SJCRH30 (cell line): ENCODE measurements at regions not wholly inside any gene's neighbourhood (a gene's known extent, or its start where the extent isn't known, plus 50 kb on each side); places are given as distances from the start of the nearest gene placed in this dataset.
"Not testable (repeated sequence)": the region's sequence is repeated elsewhere in the genome, so short reads cannot be mapped to it uniquely, and the experiment has no call there.

Experiments
- DNase-seq, 2 experiments: peaks; one replicate each; pipeline ENCODE4 v3.0.0-alpha.2; 2015 to 2020
- H3K27ac ChIP-seq: fragments of 250-450 bp; sonication (Bioruptor Pico); 2 replicates; pipeline ENCODE4 v1.5.1; 2020; ENCODE audit warnings: mild to moderate bottlenecking, moderate library complexity
- H3K27me3 ChIP-seq: fragments of 250-450 bp; sonication (Bioruptor Pico); 2 replicates; pipeline ENCODE4 v1.5.1; 2020; ENCODE audit warnings: mild to moderate bottlenecking, moderate library complexity
- H3K36me3 ChIP-seq: fragments of 250-450 bp; sonication (Bioruptor Pico); 2 replicates; pipeline ENCODE4 v1.5.1; 2020; ENCODE audit warnings: mild to moderate bottlenecking, moderate library complexity
- H3K4me1 ChIP-seq: fragments of 250-450 bp; sonication (Bioruptor Pico); 2 replicates; pipeline ENCODE4 v1.5.1; 2020; ENCODE audit warnings: mild to moderate bottlenecking, moderate library complexity
- H3K4me3 ChIP-seq: fragments of 250-450 bp; sonication (Bioruptor Pico); 2 replicates; pipeline ENCODE4 v1.5.1; 2020; ENCODE audit warnings: mild to moderate bottlenecking, moderate library complexity
- H3K9me3 ChIP-seq: fragments of 250-450 bp; sonication (Bioruptor Pico); replicated peaks from 2 replicates; pipeline ENCODE4 v1.5.1; 2020; ENCODE audit warnings: mild to moderate bottlenecking, moderate library complexity

DNA sequence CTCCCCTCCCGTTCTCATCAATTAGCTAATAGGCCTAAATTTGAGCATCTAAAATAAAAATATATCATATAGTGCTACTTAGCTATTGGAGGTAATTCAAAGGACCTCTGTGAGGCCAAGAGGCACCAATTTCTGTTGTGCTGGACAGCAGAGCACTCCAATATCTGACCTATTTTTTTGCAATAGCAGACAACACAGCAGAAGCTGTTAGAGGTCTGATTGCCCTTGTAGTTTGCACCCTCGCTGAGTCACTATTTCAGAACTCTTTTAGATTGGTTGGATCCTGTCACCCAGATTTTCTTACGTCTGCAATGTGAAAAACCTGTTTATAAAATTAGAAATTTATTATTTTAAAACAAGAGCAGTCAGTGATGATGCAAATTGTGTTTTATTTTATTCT, 184.1 kb downstream of the CEP135 start:
- Histone ChIP-seq H3K4me1 (peaks cover 22% of the 10 kb centered on the region), H3K27me3 (no peaks in the 10 kb centered on the region), H3K27ac (no peak overlapping the region), H3K4me3 (no peak overlapping the region), H3K36me3 (no peaks in the 10 kb centered on the region; the same call in 1 of the 2 replicates), H3K9me3 (no peaks in the 10 kb centered on the region; the same call in 1 of the 2 replicates)
- no peak for DNase-seq

- H3K27ac ChIP-seq, H3K36me3 ChIP-seq, DNase-seq, H3K4me3 ChIP-seq, H3K27me3 ChIP-seq, H3K9me3 ChIP-seq: not testable (repeated sequence)
- H3K4me1 ChIP-seq: peaks cover 22% of the 10 kb centered on the region
Measured at GRCh38 chr4:56132188-56132587, 183.4 kb downstream of the CEP135 start.

DNA sequence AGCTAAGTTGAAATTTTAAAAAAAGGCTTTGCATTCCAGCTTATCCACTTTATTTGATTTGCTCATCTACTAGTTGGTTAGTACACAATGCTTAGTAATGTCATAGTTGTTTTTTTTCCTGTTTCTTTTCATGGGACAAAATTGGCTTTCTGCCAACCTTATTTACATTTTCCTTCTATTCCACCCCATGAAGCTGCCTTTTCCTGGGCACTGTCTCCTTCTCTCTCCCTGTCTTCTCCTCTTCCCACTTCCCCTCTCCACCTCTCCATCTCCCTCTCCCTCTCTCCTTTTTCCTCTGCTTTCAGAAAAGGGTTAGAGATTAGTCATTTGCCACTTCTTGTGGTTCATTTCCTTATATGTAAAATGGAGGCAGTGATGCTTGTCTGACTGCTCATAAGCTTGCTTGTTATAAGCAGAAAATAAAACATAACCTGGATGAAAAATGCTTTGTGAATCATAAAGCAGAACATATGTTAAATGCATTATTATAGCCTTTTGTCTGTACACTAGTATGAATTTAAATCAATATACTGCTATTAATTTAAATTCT, 181.9 kb downstream of the CEP135 start:
- peak in 1 of 2 experiments; percentile 30 for DNase-seq
- Histone ChIP-seq H3K9me3 (no peaks in the 10 kb centered on the region), H3K4me3 (no peak overlapping the region), H3K27ac (no peak overlapping the region), H3K4me1 (peaks cover 22% of the 10 kb centered on the region), H3K27me3 (no peaks in the 10 kb centered on the region), H3K36me3 (no peaks in the 10 kb centered on the region; the same call in 1 of the 2 replicates)

DNA sequence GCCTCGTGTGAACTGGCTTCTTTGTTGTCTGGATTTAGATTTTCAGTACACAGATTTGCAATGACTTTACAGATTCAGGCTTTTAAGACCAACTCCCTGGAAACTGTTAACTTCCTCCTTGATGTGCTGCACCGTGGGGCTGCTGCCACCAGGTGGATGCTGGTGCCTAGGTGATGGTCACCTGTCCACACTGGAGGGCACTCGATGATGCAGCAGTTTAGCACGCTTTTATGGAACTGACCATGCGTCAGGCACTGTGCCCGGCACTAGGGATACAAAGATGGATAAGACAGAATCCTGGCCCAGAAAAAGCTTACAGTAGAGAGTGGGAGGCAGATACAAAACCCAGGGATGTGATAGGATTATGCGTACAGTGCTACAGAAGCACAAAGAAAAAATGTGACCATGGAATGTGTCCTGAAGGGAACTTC, 180.7 kb downstream of the CEP135 start:
- Histone ChIP-seq H3K27me3 (no peaks in the 10 kb centered on the region), H3K4me1 (peaks cover 12% of the 10 kb centered on the region), H3K27ac (no peak overlapping the region), H3K9me3 (no peaks in the 10 kb centered on the region), H3K36me3 (no peaks in the 10 kb centered on the region; the same call in 1 of the 2 replicates), H3K4me3 (no peak overlapping the region)
- no peak for DNase-seq

DNA sequence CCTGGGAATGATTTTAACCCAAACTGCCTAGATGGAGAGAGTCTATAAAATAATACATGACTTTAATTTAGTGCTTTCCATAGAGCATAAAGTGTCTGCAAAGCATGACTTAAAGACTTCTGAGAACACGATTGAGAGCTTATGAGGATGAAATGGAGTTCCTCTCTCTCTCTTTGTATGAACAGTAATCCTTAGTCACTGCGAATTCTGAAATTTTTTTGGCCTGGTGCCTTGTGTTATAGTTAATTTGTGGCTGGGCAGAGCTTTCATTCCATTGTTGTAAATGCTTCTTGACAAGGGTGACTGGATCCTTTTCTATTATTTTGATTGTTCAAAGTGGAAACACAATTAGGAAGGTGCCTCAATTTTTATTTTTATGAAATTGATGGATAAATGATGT, 179.5 kb downstream of the CEP135 start:
- no peak for DNase-seq
- Histone ChIP-seq H3K4me1 (peaks cover 1% of the 10 kb centered on the region; the same call in 1 of the 2 replicates), H3K9me3 (no peaks in the 10 kb centered on the region), H3K27ac (no peak overlapping the region), H3K36me3 (no peaks in the 10 kb centered on the region; the same call in 1 of the 2 replicates), H3K4me3 (no peak overlapping the region), H3K27me3 (no peaks in the 10 kb centered on the region)

DNA sequence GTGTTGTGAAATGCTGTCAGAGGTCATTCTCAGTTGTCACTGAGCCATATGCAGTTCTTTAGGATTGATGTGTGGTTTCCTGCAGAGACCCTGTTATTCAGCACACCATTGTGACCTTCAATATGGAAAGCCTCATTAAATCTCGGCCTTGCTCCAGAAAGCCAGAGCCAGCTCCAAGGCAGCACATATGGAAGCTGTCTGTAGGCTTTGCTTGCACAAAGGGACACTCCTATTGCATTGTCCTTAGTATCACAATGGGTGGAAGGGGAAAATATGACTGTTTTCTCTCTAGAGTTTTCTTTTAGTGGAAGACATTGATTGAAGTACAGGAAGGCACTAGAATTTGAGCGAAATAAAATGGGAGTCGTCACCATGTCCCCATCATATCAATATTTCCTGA, 179.0 kb downstream of the CEP135 start:
- DNase-seq: no peak
- H3K4me3 ChIP-seq: no peak overlapping the region
- H3K36me3 ChIP-seq: no peaks in the 10 kb centered on the region
- H3K9me3 ChIP-seq: no peaks in the 10 kb centered on the region
- H3K27me3 ChIP-seq: no peaks in the 10 kb centered on the region
- H3K27ac ChIP-seq: no peak overlapping the region
- no peaks in the 10 kb centered on the region for H3K4me1 ChIP-seq

DNA sequence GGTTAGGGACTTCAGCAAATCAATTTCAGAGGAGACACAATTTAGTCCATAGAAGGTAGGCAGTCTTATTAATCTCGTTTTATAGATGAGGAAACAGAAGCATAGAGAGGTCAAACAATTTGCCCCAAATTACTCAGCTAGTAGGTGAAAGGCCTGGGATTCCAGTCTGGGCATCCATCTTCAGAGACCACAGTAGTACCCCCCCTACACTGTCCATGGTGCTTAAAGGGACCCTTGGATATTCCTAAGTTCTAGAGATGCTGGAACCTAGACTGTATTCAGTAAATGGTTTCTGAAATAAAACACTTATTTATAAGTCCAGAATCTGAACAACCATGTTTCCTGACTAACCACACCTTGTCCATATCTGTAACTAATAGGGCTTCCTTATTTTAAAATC, 174.8 kb downstream of the CEP135 start:
- Histone ChIP-seq H3K4me1 (no peaks in the 10 kb centered on the region), H3K4me3 (no peak overlapping the region), H3K36me3 (no peaks in the 10 kb centered on the region), H3K27me3 (no peaks in the 10 kb centered on the region), H3K27ac (no peak overlapping the region), H3K9me3 (no peaks in the 10 kb centered on the region)
- no peak for DNase-seq

- no peaks in the 10 kb centered on the region for H3K36me3 ChIP-seq
- no peaks in the 10 kb centered on the region for H3K9me3 ChIP-seq
- H3K4me3 ChIP-seq: no peak overlapping the region
- H3K4me1 ChIP-seq: no peaks in the 10 kb centered on the region
- no peak for DNase-seq
- H3K27ac ChIP-seq: no peak overlapping the region
- H3K27me3 ChIP-seq: no peaks in the 10 kb centered on the region
Measured at GRCh38 chr4:56123051-56123450, 174.3 kb downstream of the CEP135 start.

DNA sequence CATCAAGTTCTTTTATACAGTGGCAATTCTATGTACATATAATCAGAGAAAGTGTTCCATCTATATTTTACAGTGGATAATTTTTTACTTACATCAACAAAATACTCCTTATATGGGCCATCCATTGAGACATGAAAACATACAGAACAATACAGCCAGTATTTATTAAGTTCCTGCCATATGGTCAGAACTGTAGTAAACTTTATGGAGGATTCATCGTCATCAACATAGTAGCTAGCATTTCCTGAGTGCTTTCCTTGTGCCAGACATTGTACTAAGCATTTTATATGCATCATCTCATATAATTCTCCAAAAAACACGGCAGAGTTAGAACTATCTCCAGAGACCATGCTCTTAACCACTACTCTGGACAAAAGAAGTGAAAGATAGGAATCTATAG, 170.1 kb downstream of the CEP135 start:
- DNase-seq: no peak
- no peaks in the 10 kb centered on the region for H3K36me3 ChIP-seq
- H3K4me1 ChIP-seq: no peaks in the 10 kb centered on the region
- no peaks in the 10 kb centered on the region for H3K27me3 ChIP-seq
- no peak overlapping the region for H3K27ac ChIP-seq
- H3K9me3 ChIP-seq: no peaks in the 10 kb centered on the region
- no peak overlapping the region for H3K4me3 ChIP-seq

GRCh38 chr4:56118055-56118454, 169.3 kb downstream of the CEP135 start:
- no peak for DNase-seq
- Histone ChIP-seq H3K9me3 (no peaks in the 10 kb centered on the region), H3K4me3 (no peak overlapping the region), H3K27me3 (no peaks in the 10 kb centered on the region), H3K36me3 (no peaks in the 10 kb centered on the region), H3K4me1 (no peaks in the 10 kb centered on the region), H3K27ac (no peak overlapping the region)

GRCh38 chr4:56115898-56116297, 167.2 kb downstream of the CEP135 start:
- H3K4me1 ChIP-seq: no peaks in the 10 kb centered on the region

GRCh38 chr4:56112377-56112776, 163.6 kb downstream of the CEP135 start:
- Histone ChIP-seq H3K4me1 (peaks cover 1% of the 10 kb centered on the region), H3K36me3 (no peaks in the 10 kb centered on the region), H3K9me3 (no peaks in the 10 kb centered on the region), H3K27me3 (no peaks in the 10 kb centered on the region), H3K4me3 (no peak overlapping the region), H3K27ac (no peak overlapping the region)
- no peak for DNase-seq

More at GRCh38 chr4:56115898-56116297, 167.2 kb downstream of the CEP135 start:
- no peaks in the 10 kb centered on the region for H3K9me3 ChIP-seq
- no peak overlapping the region for H3K27ac ChIP-seq
- DNase-seq: no peak
- H3K36me3 ChIP-seq: no peaks in the 10 kb centered on the region
- H3K27me3 ChIP-seq: no peaks in the 10 kb centered on the region
- no peak overlapping the region for H3K4me3 ChIP-seq

DNA sequence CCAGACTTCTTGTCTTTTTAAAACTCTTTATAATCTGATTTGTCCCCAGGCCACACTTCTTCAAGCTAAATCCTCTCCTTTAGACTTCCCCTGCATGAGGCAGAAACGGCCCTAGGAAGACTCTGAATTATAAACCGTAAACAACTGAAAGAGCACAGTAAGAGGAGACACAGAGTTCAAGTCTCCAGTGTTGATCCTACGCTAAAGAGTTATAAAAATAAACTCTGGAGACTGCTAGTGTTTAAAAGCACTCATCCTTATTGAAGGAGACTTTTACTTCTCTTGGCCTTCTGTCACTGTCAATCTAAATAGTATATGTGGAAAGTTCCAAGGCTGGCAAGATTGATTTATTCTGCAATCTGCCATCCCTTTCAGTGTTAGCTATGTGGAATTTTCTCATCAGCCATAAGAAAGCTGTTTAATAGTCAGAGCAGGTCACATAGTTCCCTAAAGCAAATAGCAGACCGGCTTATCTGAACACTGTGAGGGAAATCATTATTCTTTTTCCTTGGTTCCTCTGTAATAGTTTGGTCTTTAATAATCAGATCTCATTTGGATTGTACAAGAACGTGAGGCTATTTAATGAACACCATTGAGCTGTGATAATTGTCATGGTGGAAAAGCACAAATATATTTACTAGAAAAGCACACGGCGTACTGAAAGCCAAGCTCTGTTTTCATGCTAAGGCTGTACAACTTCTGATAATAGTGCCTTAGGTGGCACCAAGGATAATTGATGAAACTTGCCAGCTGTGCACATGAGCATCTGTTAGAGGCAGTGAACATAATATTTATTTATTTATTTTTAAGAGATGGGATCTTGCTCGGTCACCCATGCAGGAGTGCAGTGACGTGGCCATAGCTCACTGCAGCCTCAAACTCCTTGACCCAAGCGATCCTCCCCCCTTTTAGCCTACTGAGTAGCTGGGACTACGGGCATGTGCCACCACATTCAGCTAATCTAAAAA, 157.7 kb downstream of the CEP135 start:
- peak; percentile 67 to 81 for DNase-seq
- Histone ChIP-seq H3K27me3 (no peaks in the 10 kb centered on the region), H3K9me3 (no peaks in the 10 kb centered on the region), H3K4me1 (peaks cover 14% of the 10 kb centered on the region), H3K4me3 (peak overlapping the region; percentile 26), H3K27ac (peak overlapping the region; percentile 80), H3K36me3 (no peaks in the 10 kb centered on the region)

DNA sequence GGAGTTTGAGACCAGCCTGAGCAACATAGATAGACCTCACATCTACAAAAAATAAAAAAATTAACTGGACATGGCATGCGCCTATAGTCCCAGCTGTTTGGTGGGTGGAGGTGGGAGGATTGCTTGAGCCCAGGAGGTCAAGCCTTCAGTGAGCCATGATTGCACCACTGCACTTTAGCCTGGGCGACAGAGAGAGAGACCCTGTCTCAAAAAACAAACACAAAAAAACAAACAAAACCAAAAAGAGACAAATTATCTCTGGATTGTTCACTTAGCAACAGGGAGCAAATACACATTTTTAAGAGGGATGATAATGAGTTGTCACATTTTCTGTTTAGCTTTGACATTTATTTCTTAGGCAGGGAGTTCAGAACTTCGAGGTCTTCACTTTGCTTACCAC, 155.4 kb downstream of the CEP135 start:
- Histone ChIP-seq H3K4me1 (peaks cover 19% of the 10 kb centered on the region), H3K9me3 (no peaks in the 10 kb centered on the region), H3K27me3 (no peaks in the 10 kb centered on the region), H3K4me3 (no peak overlapping the region), H3K36me3 (no peaks in the 10 kb centered on the region), H3K27ac (no peak overlapping the region)
- no peak for DNase-seq

GRCh38 chr4:56102601-56103000, 153.9 kb downstream of the CEP135 start:
- no peak overlapping the region for H3K4me3 ChIP-seq
- no peak for DNase-seq
- H3K4me1 ChIP-seq: peaks cover 21% of the 10 kb centered on the region
- H3K27ac ChIP-seq: no peak overlapping the region
- 0 out of 2 replicates have a peak, but pooled peaks cover 3% of the 10 kb centered on the region for H3K9me3 ChIP-seq
- H3K36me3 ChIP-seq: no peaks in the 10 kb centered on the region
- no peaks in the 10 kb centered on the region for H3K27me3 ChIP-seq
